Colonic mucosa (tissue), 4 donors: ENCODE measurements at regions not wholly inside any gene's neighbourhood (a gene's known extent, or its start where the extent isn't known, plus 50 kb on each side); places are given as distances from the start of the nearest gene placed in this dataset.
A peak's percentile ranks its signal among the peaks of the same experiment; 100 is the strongest.

Experiments used
- DNase-seq: peaks from one replicate; pipeline ENCODE4 v3.0.0-alpha.2; 2020
- H3K27ac ChIP-seq: fragments of 200-600 bp; one replicate; pipeline ENCODE4 v1.8.0; 2021
- H3K27me3 ChIP-seq: fragments of 200-600 bp; one replicate; pipeline ENCODE4 v1.8.0; 2021
- H3K36me3 ChIP-seq: fragments of 200-600 bp; one replicate; pipeline ENCODE4 v1.8.0; 2021
- H3K4me1 ChIP-seq: fragments of 200-600 bp; one replicate; pipeline ENCODE4 v1.8.0; 2021; ENCODE audit warnings: mild to moderate bottlenecking
- H3K4me3 ChIP-seq: fragments of 200-600 bp; one replicate; pipeline ENCODE4 v1.8.0; 2021
- H3K9ac ChIP-seq, 2 donors: one replicate each; pipeline ENCODE4 v1.7.0; 2013; ENCODE audit warnings: control low read depth in 2 of 2, low read depth in 2 of 2, low read length in 2 of 2
- H3K9me3 ChIP-seq: fragments of 200-600 bp; one replicate; pipeline ENCODE4 v1.8.0; 2021
- intact Hi-C: fragments of 100-400 bp; cut with DNase I; formaldehyde crosslinking; loops from one replicate; pipeline ENCODE4 v1.14.1; 2022
- TF ChIP-seq, protein P1 (sequence below): fragments of 200-600 bp; IDR thresholded peaks from one replicate; pipeline ENCODE4 v1.8.0; 2022; ENCODE audit warnings: antibody characterized with exemption, mild to moderate bottlenecking
- donor health status: healthy.
- donor health status: DM: no; HTN: no; CAD: no.
- donor health status: DM: no; HTN: no; CAD: no.

DNA sequence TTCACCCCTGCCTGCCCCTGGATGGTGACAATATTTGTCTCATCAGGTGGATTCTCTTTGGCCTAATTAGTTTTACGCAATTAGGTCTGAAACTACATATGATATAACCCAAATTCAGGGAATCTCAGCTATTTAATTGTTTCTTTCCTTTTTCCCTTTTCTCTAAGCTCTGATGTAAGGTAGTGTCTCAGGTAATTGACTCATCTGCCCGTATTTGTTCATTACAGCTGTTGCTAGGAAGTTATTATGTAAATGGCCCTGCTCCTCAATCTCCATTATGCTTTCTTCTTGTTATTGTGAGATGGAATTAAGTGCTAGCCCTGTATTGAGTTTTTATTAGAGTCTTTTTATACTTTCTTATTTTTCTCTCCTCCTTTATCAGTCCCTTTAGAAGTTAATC lies 378.2 kb upstream of the ARID1B start:
- DNase-seq: no peak
- intact Hi-C loops: no loop called here
- Histone ChIP-seq H3K27me3 (no peaks in the 10 kb centered on the region), H3K9me3 (no peaks in the 10 kb centered on the region), H3K27ac (no peak overlapping the region), H3K4me3 (no peak overlapping the region), H3K9ac (no peak overlapping the region), H3K4me1 (no peaks in the 10 kb centered on the region), H3K36me3 (no peaks in the 10 kb centered on the region)
- TF ChIP-seq, protein P1, sequence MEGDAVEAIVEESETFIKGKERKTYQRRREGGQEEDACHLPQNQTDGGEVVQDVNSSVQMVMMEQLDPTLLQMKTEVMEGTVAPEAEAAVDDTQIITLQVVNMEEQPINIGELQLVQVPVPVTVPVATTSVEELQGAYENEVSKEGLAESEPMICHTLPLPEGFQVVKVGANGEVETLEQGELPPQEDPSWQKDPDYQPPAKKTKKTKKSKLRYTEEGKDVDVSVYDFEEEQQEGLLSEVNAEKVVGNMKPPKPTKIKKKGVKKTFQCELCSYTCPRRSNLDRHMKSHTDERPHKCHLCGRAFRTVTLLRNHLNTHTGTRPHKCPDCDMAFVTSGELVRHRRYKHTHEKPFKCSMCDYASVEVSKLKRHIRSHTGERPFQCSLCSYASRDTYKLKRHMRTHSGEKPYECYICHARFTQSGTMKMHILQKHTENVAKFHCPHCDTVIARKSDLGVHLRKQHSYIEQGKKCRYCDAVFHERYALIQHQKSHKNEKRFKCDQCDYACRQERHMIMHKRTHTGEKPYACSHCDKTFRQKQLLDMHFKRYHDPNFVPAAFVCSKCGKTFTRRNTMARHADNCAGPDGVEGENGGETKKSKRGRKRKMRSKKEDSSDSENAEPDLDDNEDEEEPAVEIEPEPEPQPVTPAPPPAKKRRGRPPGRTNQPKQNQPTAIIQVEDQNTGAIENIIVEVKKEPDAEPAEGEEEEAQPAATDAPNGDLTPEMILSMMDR: no peak

DNA sequence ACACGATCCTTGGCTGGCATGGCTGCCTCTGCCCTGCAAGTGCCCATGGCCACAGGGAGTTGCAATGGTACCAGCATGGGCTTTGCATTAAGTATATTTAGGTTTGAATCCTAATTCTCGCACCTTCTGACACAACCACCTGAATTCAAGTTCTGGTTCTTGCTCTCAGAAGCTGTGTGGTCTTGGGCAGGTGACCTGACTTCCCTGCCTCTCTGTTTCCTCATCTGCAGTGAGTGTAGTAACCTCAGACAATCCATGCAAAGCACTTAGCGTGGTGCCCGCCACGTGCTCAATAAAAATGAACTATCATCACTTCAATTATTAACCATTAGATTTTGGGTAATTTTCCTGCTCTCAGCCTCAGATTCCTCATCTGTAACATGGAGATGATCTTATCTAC lies 378.8 kb upstream of the ARID1B start:
- no peak overlapping the region for H3K9ac ChIP-seq
- no peaks in the 10 kb centered on the region for H3K4me1 ChIP-seq
- no peak for DNase-seq
- H3K9me3 ChIP-seq: no peaks in the 10 kb centered on the region
- H3K27ac ChIP-seq: no peak overlapping the region
- intact Hi-C loops: no loop called here
- TF ChIP-seq, protein P1: no peak
- no peaks in the 10 kb centered on the region for H3K27me3 ChIP-seq
- H3K4me3 ChIP-seq: no peak overlapping the region
- no peaks in the 10 kb centered on the region for H3K36me3 ChIP-seq

DNA sequence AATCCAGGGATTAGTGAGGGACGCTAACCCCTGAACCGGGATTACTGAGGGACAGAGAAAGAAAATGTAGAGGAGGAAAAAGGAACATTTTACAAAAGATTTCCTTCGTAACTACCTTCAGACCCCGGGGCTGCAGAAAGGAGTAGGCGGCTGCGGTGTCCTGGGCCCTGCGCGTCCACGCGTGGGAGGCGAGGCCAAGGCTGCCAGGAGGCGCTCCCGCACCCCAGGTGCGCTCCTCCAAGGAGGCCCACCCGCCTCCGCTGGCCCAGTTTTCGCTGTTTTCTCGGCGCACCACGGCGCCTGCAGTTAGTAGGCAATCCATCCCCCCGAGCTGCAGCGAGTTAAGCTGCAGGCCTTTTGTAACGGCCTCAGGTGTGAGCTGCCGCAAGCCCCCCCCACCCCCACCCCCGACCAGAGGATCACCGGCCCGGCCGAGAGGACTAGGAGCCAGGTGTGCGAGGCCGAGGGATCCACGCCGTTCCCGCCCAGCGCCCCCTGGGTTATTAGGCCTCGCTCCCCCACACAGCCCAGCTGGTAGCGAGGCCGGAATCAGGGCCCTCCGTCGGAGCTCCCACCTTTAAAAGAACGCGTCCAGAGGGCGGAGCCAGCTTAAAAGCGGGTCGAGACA lies 380.3 kb upstream of the ARID1B start:
- no peaks in the 10 kb centered on the region for H3K27me3 ChIP-seq
- H3K4me3 ChIP-seq: no peak overlapping the region
- H3K9me3 ChIP-seq: no peaks in the 10 kb centered on the region
- H3K9ac ChIP-seq: no peak overlapping the region
- DNase-seq: no peak
- no peak overlapping the region for H3K27ac ChIP-seq
- TF ChIP-seq, protein P1: no peak
- no peaks in the 10 kb centered on the region for H3K36me3 ChIP-seq
- no peaks in the 10 kb centered on the region for H3K4me1 ChIP-seq
- intact Hi-C loops: no loop called here

DNA sequence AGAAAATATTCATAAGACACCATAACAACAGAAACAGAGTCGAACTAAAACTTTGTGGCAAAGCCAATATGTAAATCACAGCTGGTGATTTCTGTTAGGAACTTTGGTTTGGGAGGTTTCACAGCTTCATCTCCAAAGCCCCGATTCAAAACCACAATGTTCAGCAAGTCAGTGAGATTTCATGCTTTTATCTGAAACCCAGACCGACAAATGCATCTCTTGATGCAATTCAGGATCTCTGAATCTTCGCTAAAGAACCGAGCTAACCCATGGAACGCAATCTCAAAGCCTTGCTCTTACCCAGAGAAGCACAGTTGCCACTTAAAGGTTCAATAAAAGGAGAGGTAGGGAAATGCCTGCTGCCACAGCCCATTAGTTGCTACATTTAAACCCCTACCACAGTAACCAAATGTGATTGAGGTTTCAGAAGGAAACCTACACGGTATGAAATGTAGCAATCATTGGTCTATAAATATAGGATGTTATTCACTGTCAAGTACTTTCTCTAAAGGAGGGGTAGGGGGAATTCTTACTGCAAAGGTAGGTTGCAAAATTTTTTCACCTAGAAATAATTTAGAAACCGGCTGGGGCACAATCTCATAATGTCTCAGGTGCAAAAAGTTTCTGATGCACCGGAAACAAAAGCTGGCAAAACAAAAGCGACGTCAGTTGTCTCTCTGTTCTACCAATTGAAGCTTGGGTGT lies 381.0 kb upstream of the ARID1B start:
- TF ChIP-seq, protein P1: no peak
- H3K27ac ChIP-seq: no peak overlapping the region
- H3K4me1 ChIP-seq: no peaks in the 10 kb centered on the region
- H3K27me3 ChIP-seq: no peaks in the 10 kb centered on the region
- H3K9ac ChIP-seq: no peak overlapping the region
- no peaks in the 10 kb centered on the region for H3K36me3 ChIP-seq
- no peak overlapping the region for H3K4me3 ChIP-seq
- no peaks in the 10 kb centered on the region for H3K9me3 ChIP-seq
- DNase-seq: no peak
- intact Hi-C loops: no loop called here

DNA sequence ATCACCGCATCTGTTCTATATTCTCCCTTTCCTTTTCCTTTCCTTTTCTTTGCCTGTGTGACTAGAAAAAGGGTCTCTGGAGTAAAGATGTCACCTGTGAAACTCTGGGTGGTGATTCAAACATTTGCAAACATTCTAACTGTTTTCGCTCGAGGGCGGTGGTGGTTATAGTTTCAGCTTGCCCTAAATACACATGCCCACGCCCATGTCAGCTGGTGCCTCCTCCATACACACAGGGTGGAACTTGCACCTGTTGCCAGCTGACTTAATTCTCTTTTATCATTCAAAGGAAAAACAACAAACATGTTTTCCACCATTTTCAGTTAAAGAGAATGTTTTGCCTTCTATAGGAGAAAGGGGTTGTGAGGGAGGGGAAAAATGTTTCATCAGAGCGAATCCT lies 381.9 kb upstream of the ARID1B start:
- TF ChIP-seq, protein P1: no peak
- no peak overlapping the region for H3K27ac ChIP-seq
- H3K9me3 ChIP-seq: no peaks in the 10 kb centered on the region
- no peaks in the 10 kb centered on the region for H3K27me3 ChIP-seq
- peak; percentile 77 for DNase-seq
- no peaks in the 10 kb centered on the region for H3K36me3 ChIP-seq
- no peaks in the 10 kb centered on the region for H3K4me1 ChIP-seq
- H3K4me3 ChIP-seq: no peak overlapping the region
- no peak overlapping the region for H3K9ac ChIP-seq
- intact Hi-C loops: no loop called here
